Colon (tissue), 2 donors: ENCODE measurements at regions not wholly inside any gene's neighbourhood (a gene's known extent, or its start where the extent isn't known, plus 50 kb on each side); places are given as distances from the start of the nearest gene placed in this dataset.

Experiments
- FAIRE-seq: peaks from 2 replicates; lab custom pipeline; 2012; peaks lifted over from hg19 to GRCh38; lab: Jason Lieb, UNC
- donor health status: control.
- donor health status: control.

GRCh38 chr21:18191139-18191538 lies 53.5 kb upstream of the CHODL start:
- FAIRE-seq = no peak

- no peak for FAIRE-seq
These were observed 66.1 kb upstream of the CHODL start for GRCh38 chr21:18178509-18178908.

- FAIRE-seq = no peak
These were observed 70.3 kb upstream of the CHODL start for GRCh38 chr21:18174370-18174769.

GRCh38 chr21:18170829-18171228 lies 73.8 kb upstream of the CHODL start:
- peak; percentile 21 for FAIRE-seq

- no peak for FAIRE-seq
These were observed 74.4 kb upstream of the CHODL start for GRCh38 chr21:18170221-18170620.

- FAIRE-seq = no peak
These were observed 76.5 kb upstream of the CHODL start for GRCh38 chr21:18168108-18168507.

GRCh38 chr21:18164933-18165332 lies 79.7 kb upstream of the CHODL start:
- FAIRE-seq = no peak

- no peak for FAIRE-seq
These were observed 80.2 kb upstream of the CHODL start for GRCh38 chr21:18164483-18164882.

GRCh38 chr21:18163956-18164355 lies 80.7 kb upstream of the CHODL start:
- FAIRE-seq = no peak

- FAIRE-seq = no peak
These were observed 82.8 kb upstream of the CHODL start for GRCh38 chr21:18161841-18162240.

- FAIRE-seq = no peak
These were observed 87.2 kb upstream of the CHODL start for GRCh38 chr21:18157406-18157805.

GRCh38 chr21:18155508-18156193 lies 89.0 kb upstream of the CHODL start:
- FAIRE-seq = no peak

GRCh38 chr21:18153063-18153462 lies 91.6 kb upstream of the CHODL start:
- FAIRE-seq = no peak

GRCh38 chr21:18152371-18152770 lies 92.3 kb upstream of the CHODL start:
- no peak for FAIRE-seq

- FAIRE-seq = no peak
These were observed 93.6 kb upstream of the CHODL start for GRCh38 chr21:18151046-18151445.

GRCh38 chr21:18148401-18148800 lies 96.2 kb upstream of the CHODL start:
- no peak for FAIRE-seq

- FAIRE-seq = no peak
These were observed 97.0 kb upstream of the CHODL start for GRCh38 chr21:18147678-18148077.

GRCh38 chr21:18146820-18147219 lies 97.8 kb upstream of the CHODL start:
- FAIRE-seq = no peak

GRCh38 chr21:18144339-18144738 lies 100.3 kb upstream of the CHODL start:
- FAIRE-seq = no peak

- no peak for FAIRE-seq
These were observed 102.0 kb upstream of the CHODL start for GRCh38 chr21:18142655-18143054.

- no peak for FAIRE-seq
These were observed 106.1 kb upstream of the CHODL start for GRCh38 chr21:18138507-18138906.

- no peak for FAIRE-seq
These were observed 115.1 kb upstream of the CHODL start for GRCh38 chr21:18129526-18129925.

- FAIRE-seq = no peak
These were observed 126.1 kb upstream of the CHODL start for GRCh38 chr21:18118566-18118965.

GRCh38 chr21:18117176-18117575 lies 127.5 kb upstream of the CHODL start:
- FAIRE-seq = no peak

- FAIRE-seq = no peak
These were observed 129.8 kb upstream of the CHODL start for GRCh38 chr21:18114810-18115209.
